ENCODE measurements at regions not wholly inside any gene's neighbourhood (a gene's known extent, or its start where the extent isn't known, plus 50 kb on each side); places are given as distances from the start of the nearest gene placed in this dataset.

DNA sequence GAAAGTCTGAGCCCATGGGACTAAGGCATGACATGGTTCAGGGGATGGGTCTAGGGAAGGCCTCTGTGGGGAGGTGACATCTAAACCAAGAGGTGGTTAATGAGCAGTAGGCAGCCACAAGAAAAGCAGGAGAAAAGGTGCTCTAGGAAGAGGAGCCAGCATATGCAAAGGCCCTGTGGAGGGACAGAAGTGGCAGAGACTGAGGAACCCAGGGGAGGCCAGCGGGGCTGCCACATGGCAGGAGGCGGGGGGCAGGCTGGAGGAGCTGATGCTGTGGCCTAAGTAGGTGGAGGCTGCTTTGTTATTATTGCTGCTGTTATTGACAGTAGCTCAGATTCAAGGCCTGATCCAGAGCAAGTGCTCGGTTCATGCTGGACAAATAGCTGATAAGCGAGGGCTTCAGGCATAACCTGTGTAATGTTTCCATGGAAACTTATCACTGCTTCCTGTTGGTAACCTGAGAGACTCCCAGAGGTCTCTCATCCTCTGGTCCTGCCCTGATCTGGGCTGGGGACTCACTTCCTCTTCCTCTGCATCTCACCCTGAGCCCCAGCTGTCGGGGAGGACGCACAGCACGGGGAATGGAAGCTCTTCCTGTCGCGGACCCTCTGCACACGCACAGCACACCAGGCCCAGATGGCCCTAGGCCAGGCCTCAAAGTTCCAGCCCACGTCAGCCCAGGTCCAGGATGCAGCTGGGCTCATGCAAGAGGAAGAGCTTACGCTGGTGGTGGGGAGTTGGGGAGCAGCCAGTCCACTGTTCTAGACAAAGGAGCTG lies 75.2 kb upstream of the TP53I11 start:
- TF ChIP-seq, protein P1, sequence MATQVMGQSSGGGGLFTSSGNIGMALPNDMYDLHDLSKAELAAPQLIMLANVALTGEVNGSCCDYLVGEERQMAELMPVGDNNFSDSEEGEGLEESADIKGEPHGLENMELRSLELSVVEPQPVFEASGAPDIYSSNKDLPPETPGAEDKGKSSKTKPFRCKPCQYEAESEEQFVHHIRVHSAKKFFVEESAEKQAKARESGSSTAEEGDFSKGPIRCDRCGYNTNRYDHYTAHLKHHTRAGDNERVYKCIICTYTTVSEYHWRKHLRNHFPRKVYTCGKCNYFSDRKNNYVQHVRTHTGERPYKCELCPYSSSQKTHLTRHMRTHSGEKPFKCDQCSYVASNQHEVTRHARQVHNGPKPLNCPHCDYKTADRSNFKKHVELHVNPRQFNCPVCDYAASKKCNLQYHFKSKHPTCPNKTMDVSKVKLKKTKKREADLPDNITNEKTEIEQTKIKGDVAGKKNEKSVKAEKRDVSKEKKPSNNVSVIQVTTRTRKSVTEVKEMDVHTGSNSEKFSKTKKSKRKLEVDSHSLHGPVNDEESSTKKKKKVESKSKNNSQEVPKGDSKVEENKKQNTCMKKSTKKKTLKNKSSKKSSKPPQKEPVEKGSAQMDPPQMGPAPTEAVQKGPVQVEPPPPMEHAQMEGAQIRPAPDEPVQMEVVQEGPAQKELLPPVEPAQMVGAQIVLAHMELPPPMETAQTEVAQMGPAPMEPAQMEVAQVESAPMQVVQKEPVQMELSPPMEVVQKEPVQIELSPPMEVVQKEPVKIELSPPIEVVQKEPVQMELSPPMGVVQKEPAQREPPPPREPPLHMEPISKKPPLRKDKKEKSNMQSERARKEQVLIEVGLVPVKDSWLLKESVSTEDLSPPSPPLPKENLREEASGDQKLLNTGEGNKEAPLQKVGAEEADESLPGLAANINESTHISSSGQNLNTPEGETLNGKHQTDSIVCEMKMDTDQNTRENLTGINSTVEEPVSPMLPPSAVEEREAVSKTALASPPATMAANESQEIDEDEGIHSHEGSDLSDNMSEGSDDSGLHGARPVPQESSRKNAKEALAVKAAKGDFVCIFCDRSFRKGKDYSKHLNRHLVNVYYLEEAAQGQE (IDR thresholded peaks at IDR 0.05; ENCODE audit: insufficient read depth in 1 of 2, low read depth in 2 of 2, low read length in 2 of 2) = no peak
- TF ChIP-seq TAF1 (IDR thresholded peaks at IDR 0.05; ENCODE audit: borderline replicate concordance, insufficient read depth, low read length) (no peak), POLR2AphosphoS5 (IDR thresholded peaks at IDR 0.05; ENCODE audit: low read depth, low read length) (no peak)

Data from PFSK-1 (cell line).